GM12864 (cell line): ENCODE measurements at regions not wholly inside any gene's neighbourhood (a gene's known extent, or its start where the extent isn't known, plus 50 kb on each side); places are given as distances from the start of the nearest gene placed in this dataset.

Experiments
- DNase-seq: peaks from one replicate; pipeline ENCODE4 v3.0.0-alpha.2; 2011; ENCODE audit warnings: low read depth
- H3K4me3 ChIP-seq: 2 replicates; pipeline ENCODE4 v1.5.1; 2011; ENCODE audit warnings: mild to moderate bottlenecking, low read depth, low read length, control low read depth
- TF ChIP-seq, protein P1 (sequence below): IDR thresholded peaks from 2 replicates; pipeline ENCODE4 v1.5.1; 2011; ENCODE audit warnings: low read depth, mild to moderate bottlenecking, moderate library complexity, low read length, control low read depth, inconsistent platforms; ENCODE audit errors: missing control alignments

DNA sequence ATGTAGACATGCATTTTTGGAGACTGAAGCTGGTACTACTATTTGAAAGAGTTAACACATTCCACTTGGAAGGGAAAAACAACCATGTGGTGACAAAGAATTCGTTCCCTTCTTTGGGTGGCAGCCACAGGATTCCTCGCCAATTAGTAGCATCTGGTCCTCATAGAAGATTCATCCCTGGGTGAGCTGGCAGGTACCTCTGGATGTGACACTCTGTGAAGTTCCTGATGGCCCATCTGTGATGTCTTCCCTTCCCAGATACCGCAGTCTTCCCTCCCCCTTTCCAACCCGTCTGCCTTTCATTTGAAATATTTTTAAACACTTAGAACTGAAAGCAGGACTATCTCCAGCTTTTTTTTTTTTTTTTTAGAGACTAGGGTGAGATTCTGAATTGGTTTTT, 569.5 kb downstream of the TYW1 start:
- H3K4me3 ChIP-seq: no peak overlapping the region
- DNase-seq: no peak
- TF ChIP-seq, protein P1, sequence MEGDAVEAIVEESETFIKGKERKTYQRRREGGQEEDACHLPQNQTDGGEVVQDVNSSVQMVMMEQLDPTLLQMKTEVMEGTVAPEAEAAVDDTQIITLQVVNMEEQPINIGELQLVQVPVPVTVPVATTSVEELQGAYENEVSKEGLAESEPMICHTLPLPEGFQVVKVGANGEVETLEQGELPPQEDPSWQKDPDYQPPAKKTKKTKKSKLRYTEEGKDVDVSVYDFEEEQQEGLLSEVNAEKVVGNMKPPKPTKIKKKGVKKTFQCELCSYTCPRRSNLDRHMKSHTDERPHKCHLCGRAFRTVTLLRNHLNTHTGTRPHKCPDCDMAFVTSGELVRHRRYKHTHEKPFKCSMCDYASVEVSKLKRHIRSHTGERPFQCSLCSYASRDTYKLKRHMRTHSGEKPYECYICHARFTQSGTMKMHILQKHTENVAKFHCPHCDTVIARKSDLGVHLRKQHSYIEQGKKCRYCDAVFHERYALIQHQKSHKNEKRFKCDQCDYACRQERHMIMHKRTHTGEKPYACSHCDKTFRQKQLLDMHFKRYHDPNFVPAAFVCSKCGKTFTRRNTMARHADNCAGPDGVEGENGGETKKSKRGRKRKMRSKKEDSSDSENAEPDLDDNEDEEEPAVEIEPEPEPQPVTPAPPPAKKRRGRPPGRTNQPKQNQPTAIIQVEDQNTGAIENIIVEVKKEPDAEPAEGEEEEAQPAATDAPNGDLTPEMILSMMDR: no peak

DNA sequence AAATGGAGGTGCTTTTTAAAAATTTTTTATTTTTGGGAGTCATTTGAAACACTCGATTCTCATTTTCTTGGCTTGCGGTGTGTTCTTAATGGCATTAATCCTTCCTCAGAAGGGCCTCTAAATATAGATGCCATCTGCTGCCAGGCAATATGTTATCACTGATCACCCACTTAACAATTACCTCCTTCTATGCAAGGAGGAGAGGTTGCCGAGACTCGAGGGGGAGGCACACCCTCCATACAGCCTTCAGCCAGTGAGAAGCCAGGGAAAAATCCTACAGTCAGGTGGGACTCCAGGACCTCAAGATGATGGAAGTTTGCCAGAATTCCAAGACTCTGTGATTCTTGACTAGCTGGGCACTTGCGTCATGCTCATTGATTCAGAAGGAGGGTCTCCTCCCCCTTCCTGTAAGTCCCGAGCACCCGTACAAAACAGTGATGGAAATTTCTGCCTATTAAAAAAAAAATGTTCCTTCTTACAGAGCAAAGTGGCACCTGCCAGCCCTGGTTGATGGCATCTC, 574.5 kb downstream of the TYW1 start:
- H3K4me3 ChIP-seq: no peak overlapping the region
- TF ChIP-seq, protein P1: no peak
- no peak for DNase-seq

DNA sequence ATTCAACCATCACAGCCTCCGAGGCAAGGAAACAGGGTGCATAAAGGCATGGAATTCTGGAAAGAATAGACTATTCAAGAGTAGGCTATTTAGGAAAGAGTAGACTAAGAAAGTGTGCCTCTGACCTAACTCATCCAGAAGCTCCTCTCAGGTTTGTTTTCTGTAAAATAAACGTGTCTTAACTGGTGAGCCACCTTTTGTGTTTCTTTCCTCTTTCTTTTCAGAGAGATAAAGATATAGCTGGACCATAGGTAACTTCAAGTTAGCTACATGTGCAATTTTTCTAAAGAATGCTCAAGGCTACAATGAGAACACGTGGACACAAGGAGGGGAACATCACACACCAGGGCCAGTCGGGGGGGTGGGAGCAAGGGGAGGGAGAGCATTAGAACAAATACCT, 577.0 kb downstream of the TYW1 start:
- TF ChIP-seq, protein P1: no peak
- no peak overlapping the region for H3K4me3 ChIP-seq
- no peak for DNase-seq

DNA sequence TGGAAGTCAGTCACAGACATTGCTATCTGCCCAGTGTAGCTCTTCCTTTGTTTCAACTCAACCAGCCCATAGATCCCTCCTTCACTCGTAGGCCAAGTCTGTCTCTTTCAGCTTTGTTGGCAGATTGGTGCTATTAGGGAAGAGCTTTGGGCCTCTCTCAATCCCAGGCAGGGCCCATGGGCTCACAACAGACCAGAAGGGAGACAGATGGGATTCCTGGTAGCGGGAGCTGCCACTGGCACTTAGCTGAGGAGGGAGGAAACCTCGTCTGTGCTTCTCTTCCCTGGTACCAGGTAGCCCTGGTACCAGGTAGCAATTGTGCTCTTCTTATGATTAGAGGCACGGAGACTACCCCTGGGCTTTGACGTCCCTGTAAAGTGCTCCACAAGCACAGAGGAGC, 592.0 kb downstream of the TYW1 start:
- no peak for DNase-seq
- H3K4me3 ChIP-seq: no peak overlapping the region
- TF ChIP-seq, protein P1: no peak

DNA sequence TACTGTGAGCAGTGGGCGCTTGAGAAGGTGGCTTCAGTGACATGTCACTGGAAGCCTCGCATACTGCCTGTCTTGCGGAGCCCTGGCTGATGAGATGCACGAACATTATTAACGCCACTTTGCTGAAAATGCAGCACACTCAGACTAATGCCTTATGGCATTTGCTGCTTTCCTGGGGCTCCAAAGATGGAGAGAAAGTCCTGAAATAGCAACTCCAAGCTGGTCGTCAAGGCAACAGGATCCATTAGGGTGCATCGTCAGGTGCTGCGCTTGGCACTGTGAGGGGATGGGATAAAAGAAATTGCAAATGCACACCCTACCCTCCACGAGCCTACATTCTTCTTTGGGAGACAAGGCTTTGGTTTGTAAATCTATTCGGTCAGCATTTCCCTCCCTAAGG, 592.5 kb downstream of the TYW1 start:
- no peak for DNase-seq
- TF ChIP-seq, protein P1: no peak
- H3K4me3 ChIP-seq: no peak overlapping the region

DNA sequence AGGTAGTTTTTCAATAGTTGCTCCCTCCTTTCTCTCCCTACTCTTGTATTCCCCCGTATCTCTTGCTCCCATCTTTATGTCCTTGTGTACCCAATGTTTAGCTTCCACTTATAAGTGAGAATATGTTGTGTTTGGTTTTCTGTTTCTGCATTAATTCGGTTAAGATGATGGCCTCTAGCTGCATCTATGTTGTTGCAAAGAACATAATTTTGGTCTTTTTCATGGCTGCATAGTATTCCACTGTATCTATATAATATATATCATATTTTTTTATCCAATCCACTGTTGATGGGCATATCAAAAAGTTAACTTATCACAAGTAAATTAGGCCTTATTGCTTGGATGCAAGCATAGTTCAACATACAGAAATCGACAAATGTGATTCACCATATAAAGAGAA, 594.0 kb downstream of the TYW1 start:
- H3K4me3 ChIP-seq: no peak overlapping the region
- TF ChIP-seq, protein P1: no peak
- no peak for DNase-seq

DNA sequence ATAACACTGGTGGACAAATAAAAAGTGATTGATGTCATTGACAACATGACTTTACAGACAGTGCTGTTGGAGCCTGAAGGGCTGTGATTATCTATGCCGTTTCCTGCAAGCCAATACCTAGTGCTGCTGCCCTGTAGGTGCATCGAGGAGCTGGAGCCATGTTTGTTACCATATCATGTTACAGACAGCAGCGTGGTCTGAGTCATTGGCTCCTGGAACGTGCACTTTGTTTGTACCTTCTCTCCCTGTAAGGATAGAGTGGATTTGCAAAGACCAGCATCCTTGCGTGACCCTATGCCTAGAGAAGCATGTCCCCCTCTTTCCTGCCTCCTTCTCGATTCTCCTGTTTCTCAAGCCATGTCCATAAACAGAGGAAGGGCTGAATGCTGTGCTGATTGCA, 597.2 kb downstream of the TYW1 start:
- TF ChIP-seq, protein P1: no peak
- H3K4me3 ChIP-seq: no peak overlapping the region
- no peak for DNase-seq
